GM21515 (cell line): ENCODE measurements at regions not wholly inside any gene's neighbourhood (a gene's known extent, or its start where the extent isn't known, plus 50 kb on each side); places are given as distances from the start of the nearest gene placed in this dataset.
"Not testable (repeated sequence)": the region's sequence is repeated elsewhere in the genome, so short reads cannot be mapped to it uniquely, and the experiment has no call there.

ENCODE experiments used
- ATAC-seq: cut with Tn5 transposase; IDR thresholded peaks from one replicate; pipeline ENCODE4 v1.9.1; 2021; ENCODE audit not compliant: unreplicated experiment

DNA sequence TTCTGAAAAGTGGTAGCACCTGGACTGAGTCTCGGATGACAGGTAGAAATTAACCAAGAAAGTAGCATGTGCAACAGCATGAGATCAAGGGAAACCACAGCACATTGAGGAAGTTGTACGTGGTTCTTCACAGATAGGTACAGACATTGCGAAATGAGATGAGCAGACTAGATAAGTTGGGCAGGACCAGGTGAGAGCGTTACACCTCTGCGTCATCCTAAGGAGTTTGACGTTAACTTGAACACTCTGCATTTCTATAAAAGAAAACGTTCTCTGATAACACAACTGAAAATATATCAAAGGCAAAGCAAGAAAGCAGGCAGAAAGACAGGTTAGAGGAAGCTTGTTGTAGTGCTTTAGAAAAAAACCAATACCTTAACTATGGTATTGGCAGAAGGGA is 98.5 kb upstream of the RASSF8 start:
- ATAC-seq = no peak

- no peak for ATAC-seq
These were observed 97.3 kb upstream of the RASSF8 start for GRCh38 chr12:25861226-25861625.

DNA sequence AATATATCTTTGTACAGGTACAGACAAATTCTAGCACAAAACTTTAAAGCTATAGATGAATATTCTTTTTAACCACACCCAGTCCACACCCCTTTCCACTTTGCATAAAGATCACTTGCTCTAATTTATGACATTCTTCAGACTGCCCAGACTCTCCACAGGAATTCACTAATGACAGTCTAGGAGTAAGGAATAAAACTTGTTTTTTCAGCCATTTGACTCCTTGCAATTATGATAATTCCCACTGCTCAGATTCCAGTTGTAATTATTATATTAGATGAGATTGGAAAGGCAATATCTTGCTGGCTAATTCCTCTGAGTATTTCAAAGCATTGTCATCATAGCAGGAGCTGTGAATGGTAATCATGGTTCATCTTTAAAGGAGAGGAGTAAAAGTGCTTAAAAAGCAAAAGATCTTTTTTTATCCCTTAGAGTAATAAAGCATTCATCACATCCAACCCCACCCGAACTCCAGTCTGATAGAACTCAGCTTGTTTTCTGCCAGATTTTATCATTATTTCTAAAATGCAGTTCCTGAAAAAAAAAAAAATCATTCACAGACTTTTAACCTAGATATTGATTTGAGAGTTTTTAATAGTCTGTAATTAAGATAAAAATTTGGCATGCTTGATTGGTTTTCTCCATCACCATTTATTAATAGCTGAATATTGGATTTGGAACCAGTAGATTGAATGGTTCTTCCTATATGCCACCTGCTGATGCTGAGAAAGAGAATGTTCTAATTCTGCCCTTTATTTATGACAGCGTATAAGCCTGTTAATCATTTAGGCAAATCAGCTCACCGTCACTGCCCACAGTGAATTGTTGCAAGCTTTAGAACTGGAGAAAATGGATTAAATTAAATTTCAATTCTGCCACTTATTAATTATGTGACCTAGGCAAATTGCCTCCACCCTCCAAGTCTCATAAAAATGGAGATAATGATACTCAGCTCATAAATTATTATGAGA is 93.9 kb upstream of the RASSF8 start:
- no peak for ATAC-seq

DNA sequence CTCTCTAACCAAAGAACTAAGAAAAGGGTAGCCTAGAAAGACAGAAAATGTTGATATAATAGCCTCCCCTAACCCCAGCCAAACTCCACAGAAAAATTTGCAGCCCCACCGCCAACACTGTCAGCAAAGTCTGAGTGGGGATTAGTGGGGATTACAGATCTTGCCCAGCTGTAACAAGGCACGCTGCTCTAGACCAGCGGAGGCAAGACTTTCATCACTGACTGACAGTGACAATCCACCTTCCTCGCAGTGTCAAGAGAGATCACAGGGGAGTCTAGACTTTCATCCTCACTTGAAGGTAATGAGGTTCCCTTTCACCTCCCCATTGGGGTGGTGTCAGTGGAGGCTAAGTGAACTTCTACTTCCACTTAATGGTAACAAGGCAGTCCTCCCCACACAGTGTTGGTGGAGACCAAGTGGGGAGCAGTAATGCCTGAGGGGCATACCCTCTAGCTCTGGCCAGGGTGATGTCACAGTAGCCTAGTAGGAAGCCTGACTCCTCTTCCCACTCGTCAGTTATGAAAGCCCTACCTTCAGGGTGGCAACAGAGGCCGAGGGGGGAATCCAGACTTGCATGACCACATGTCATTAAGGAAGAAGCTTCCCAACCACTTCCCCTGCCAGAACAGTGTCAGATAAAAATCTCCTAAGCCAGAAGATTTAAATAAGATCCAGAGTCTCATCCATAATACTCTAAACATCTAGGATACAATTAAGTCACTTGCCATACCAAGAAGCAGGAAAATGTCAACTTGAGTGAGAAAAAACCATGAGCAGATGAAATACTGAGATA is 91.7 kb upstream of the RASSF8 start:
- no peak for ATAC-seq

GRCh38 chr12:25868193-25868592 is 90.3 kb upstream of the RASSF8 start:
- ATAC-seq = no peak

DNA sequence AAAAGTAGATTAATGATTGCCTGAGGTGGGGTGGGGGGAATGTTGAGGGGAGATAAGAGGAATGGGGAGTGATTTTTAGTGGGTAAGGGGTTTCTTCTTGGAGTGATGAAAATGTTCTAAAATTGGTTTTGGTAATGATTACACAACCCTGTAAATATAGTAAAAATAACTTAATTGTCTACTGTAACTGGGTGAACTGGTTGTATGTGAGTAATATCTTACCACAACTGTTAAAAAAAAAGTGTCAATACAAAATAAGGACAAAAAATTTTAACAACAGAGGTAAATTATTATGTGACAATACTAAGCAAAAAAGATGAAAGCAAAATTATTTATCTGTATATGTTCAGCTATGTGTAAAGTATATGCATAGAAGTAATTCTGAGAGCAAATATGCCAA is 86.3 kb upstream of the RASSF8 start:
- no peak for ATAC-seq

DNA sequence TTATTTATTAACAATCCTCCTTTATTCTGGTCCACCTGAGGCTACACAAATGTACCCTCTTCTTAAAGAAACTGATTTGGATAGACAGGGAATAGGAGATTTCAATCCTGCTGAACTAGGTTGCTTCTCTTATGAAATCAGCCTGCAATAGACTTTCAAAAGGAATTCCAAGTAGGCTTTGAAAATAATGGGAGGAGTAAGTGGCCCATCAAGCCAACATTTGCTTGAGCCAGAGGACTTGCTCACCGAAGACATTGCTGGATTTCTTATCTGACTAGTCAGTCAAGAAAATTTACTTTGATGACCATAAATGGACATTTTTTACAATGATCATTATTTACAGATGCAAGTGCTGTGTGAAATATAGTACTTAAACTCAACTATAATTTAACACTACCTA is 82.8 kb upstream of the RASSF8 start:
- ATAC-seq = no peak

DNA sequence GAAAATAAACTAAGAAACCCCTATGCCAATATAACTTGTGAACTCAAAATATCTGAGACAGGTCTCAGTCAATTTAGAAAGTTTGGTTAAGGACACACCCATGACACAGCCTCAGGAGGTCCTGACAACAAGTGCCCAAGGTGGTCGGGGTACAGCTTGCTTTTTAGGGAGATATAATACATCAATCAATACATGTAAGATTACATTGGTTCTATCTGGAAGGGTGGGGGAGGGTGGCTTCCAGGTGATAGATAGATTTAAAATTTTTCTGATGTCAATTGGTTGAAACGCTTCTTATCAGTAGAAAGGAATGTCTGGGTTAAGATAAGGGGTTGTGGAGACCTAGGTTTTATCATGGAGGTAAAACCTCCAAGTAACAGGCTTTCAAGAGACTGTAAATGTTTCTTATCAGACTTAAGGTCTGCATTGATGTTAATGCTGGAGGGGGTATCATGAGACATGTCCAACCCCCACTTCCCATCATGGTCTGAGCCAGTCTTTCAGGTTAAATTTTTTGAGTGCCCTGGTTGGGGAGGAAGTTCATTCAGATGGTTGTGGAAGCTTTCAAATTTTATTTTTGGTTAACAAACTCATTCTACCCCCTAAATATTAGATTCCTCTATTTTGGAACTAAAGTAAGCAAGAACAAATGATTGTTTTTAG is 82.0 kb upstream of the RASSF8 start:
- ATAC-seq = no peak

- ATAC-seq = no peak
These were observed 81.0 kb upstream of the RASSF8 start for GRCh38 chr12:25877446-25877845.

- no peak for ATAC-seq
These were observed 76.2 kb upstream of the RASSF8 start for GRCh38 chr12:25882266-25882665.

DNA sequence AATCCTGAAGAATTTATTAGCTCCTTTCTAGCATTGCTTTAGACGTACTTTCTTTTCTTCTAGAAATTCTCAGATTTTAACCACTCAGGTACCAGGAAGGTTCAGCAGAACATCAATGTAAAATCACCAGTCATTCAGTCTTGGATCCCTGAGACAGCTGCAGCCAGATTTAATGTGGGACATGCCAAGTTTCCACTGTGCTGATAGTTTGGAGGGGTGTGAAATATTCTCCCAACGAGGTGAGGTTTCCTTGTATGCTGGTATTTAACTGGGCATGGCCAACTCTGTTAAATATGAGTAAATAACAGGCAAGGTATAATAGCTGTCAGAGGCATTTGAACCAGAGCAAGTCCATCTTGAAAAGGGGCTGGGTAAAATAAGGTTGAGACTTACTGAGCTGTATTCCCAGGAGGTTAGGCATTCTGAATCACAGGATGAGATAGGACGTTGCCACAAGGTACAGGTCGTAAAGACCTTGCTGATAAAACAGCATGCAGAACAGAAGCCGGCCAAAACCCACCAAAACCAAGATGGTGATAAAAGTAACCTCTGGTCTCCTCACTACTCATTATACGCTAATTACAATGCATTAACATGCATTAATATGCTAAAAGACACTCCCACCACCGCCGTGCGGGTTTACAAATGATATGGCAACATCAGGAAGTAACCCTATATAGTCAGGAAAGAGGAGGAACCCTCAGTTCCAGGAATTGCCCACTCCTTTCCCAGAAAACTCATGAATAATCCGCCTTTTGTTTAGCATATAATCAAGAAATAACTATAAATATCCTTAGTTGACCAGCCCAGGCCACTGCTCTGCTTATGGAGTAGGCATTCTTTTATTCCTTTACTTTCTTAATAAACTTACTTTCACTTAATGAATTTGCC is 75.2 kb upstream of the RASSF8 start:
- no peak for ATAC-seq

- no peak for ATAC-seq
These were observed 74.2 kb upstream of the RASSF8 start for GRCh38 chr12:25884024-25884919.

GRCh38 chr12:25884920-25885234 is 73.6 kb upstream of the RASSF8 start:
- no peak for ATAC-seq

- ATAC-seq = no peak
These were observed 72.1 kb upstream of the RASSF8 start for GRCh38 chr12:25886396-25886795.

GRCh38 chr12:25887367-25887766 is 71.1 kb upstream of the RASSF8 start:
- ATAC-seq = no peak

DNA sequence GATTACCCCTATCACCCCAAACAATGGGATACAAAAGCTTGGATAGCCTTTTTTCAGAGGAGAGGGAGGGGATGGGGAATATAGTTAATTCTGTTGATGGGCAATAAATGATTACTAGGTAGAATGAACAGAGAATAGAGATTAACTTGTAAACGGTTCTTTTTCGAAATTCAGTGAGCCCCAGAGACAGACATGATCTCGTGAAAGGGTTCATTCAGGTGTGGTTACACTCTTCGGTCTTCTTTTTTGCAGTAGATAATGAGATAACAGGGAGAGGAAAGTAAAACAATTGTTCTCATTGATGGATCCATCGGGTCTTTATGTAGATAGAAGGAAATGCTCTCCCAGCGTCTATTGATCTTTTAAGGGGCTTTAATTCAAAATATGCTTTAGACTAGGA is 69.3 kb upstream of the RASSF8 start:
- ATAC-seq = no peak

DNA sequence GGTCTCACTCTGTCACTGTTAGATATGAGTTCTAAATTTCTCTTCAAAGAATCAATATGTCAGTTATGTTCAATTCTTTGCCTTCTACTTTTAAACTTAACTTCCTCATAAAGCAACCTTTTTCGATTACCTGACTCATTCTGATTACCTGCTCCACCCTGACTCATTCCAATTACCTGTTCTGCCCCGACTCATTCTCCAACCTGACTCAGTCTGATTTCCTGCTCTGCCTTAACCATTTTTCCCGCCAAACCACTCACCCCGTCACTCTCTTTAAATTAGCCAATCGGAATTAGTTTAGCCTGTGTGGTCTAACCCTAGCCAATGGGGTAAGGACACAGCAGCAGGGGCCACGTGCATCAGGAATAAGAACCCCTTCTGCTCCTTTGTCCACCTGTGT is 67.4 kb upstream of the RASSF8 start:
- not testable (repeated sequence) for ATAC-seq

- no peak for ATAC-seq
These were observed 63.7 kb upstream of the RASSF8 start for GRCh38 chr12:25894759-25895158.

- no peak for ATAC-seq
These were observed 61.5 kb upstream of the RASSF8 start for GRCh38 chr12:25896981-25897380.
